ENCODE measurements at regions not wholly inside any gene's neighbourhood (a gene's known extent, or its start where the extent isn't known, plus 50 kb on each side); places are given as distances from the start of the nearest gene placed in this dataset.

GRCh38 chr15:75136118-75136517, 65.6 kb upstream of the C15orf39 start:
- TF ChIP-seq CTCF (IDR thresholded peaks at IDR 0.05) (no peak), POLR2A (IDR thresholded peaks at IDR 0.05) (no peak)

Data from thyroid gland (tissue), 4 donors.